H9 (cell line): ENCODE measurements at regions not wholly inside any gene's neighbourhood (a gene's known extent, or its start where the extent isn't known, plus 50 kb on each side); places are given as distances from the start of the nearest gene placed in this dataset.

Experiments used
- DNase-seq: peaks from one replicate; pipeline ENCODE4 v3.0.0-alpha.2; 2017
- H2AFZ ChIP-seq: one replicate; pipeline ENCODE4 v1.6.1; 2013; ENCODE audit warnings: mild to moderate bottlenecking, low read length, control low read depth, moderate library complexity
- H2AK5ac ChIP-seq: 2 replicates; pipeline ENCODE4 v1.6.1; 2013; ENCODE audit warnings: low read length, control low read depth, mixed read lengths; ENCODE audit not compliant: insufficient read length
- H2BK120ac ChIP-seq: one replicate; pipeline ENCODE4 v1.6.1; 2013; ENCODE audit warnings: low read depth, mild to moderate bottlenecking, low read length, control low read depth, inconsistent platforms; ENCODE audit not compliant: poor library complexity, severe bottlenecking
- H2BK12ac ChIP-seq: 2 replicates; pipeline ENCODE4 v1.6.1; 2013; ENCODE audit warnings: low read length, control low read depth, mixed read lengths, low read depth; ENCODE audit not compliant: insufficient read length
- H2BK15ac ChIP-seq: 2 replicates; pipeline ENCODE4 v1.6.1; 2013; ENCODE audit warnings: low read depth, low read length, control low read depth
- H2BK20ac ChIP-seq: one replicate; pipeline ENCODE4 v1.6.1; 2013; ENCODE audit warnings: low read depth, mild to moderate bottlenecking, low read length, control low read depth, inconsistent platforms; ENCODE audit not compliant: poor library complexity, severe bottlenecking
- H2BK5ac ChIP-seq: 2 replicates; pipeline ENCODE4 v1.6.1; 2013; ENCODE audit warnings: low read length, control low read depth, mixed read lengths; ENCODE audit not compliant: insufficient read length
- H3K14ac ChIP-seq: 2 replicates; pipeline ENCODE4 v1.6.1; 2013; ENCODE audit warnings: low read length, control low read depth; ENCODE audit not compliant: insufficient read depth
- H3K18ac ChIP-seq: 2 replicates; pipeline ENCODE4 v1.6.1; 2013; ENCODE audit warnings: low read depth, mild to moderate bottlenecking, mixed read lengths, low read length, control low read depth; ENCODE audit not compliant: insufficient read length
- H3K23ac ChIP-seq: 2 replicates; pipeline ENCODE4 v1.6.1; 2013; ENCODE audit warnings: low read length, control low read depth, mixed read lengths, low read depth; ENCODE audit not compliant: insufficient read length
- H3K23me2 ChIP-seq: 2 replicates; pipeline ENCODE4 v1.6.1; 2013; ENCODE audit warnings: low read depth, mild to moderate bottlenecking, mixed read lengths, low read length, control low read depth; ENCODE audit not compliant: insufficient read length, poor library complexity, severe bottlenecking
- H3K27ac ChIP-seq: 2 replicates; pipeline ENCODE4 v1.5.1; 2013; ENCODE audit warnings: low read length, control low read depth, mixed read lengths, low read depth; ENCODE audit not compliant: insufficient read length
- H3K27me3 ChIP-seq: 2 replicates; pipeline ENCODE4 v1.6.1; 2013; ENCODE audit warnings: low read length, control low read depth, inconsistent platforms; ENCODE audit not compliant: insufficient read depth
- H3K4ac ChIP-seq: 2 replicates; pipeline ENCODE4 v1.6.1; 2013; ENCODE audit warnings: low read depth, mild to moderate bottlenecking, control low read depth, inconsistent platforms, low read length, moderate library complexity
- H3K4me1 ChIP-seq: 2 replicates; pipeline ENCODE4 v1.6.1; 2013; ENCODE audit warnings: low read length, control low read depth, inconsistent platforms; ENCODE audit not compliant: insufficient read depth
- H3K4me2 ChIP-seq: 2 replicates; pipeline ENCODE4 v1.6.1; 2013; ENCODE audit warnings: low read length, control low read depth, mixed read lengths; ENCODE audit not compliant: insufficient read length, insufficient read depth
- H3K56ac ChIP-seq: 2 replicates; pipeline ENCODE4 v1.6.1; 2013; ENCODE audit warnings: low read depth, mild to moderate bottlenecking, mixed read lengths, low read length, control low read depth; ENCODE audit not compliant: insufficient read length
- H3K79me1 ChIP-seq: 2 replicates; pipeline ENCODE4 v1.6.1; 2013; ENCODE audit warnings: low read depth, mild to moderate bottlenecking, moderate library complexity, low read length, control low read depth, inconsistent platforms; ENCODE audit not compliant: insufficient read depth, poor library complexity, severe bottlenecking
- H3K79me2 ChIP-seq: 2 replicates; pipeline ENCODE4 v1.6.1; 2013; ENCODE audit warnings: low read length, control low read depth, inconsistent platforms; ENCODE audit not compliant: insufficient read depth
- H3K9ac ChIP-seq: 2 replicates; pipeline ENCODE4 v1.6.1; 2013; ENCODE audit warnings: low read length, control low read depth, mixed read lengths; ENCODE audit not compliant: insufficient read length; ENCODE audit errors: extremely low read depth
- H3K9me3 ChIP-seq: one replicate; pipeline ENCODE4 v1.6.1; 2013; ENCODE audit warnings: low read depth, low read length, inconsistent platforms; ENCODE audit not compliant: control insufficient read depth
- H3T11ph ChIP-seq: one replicate; pipeline ENCODE4 v1.6.1; 2013; ENCODE audit warnings: mild to moderate bottlenecking, low read length, control low read depth, inconsistent platforms
- H4K20me1 ChIP-seq: one replicate; pipeline ENCODE4 v1.6.1; 2013; ENCODE audit not compliant: control insufficient read depth, insufficient read length, insufficient read depth
- H4K5ac ChIP-seq: 2 replicates; pipeline ENCODE4 v1.6.1; 2013; ENCODE audit warnings: low read depth, mild to moderate bottlenecking, mixed read lengths, low read length, control low read depth; ENCODE audit not compliant: insufficient read length
- H4K8ac ChIP-seq: replicated peaks from 2 replicates; pipeline ENCODE4 v1.6.1; 2013; ENCODE audit warnings: low read length, control low read depth, mixed read lengths, low read depth; ENCODE audit not compliant: insufficient read length
- H4K91ac ChIP-seq: 2 replicates; pipeline ENCODE4 v1.6.1; 2013; ENCODE audit warnings: low read depth, mild to moderate bottlenecking, moderate library complexity, mixed read lengths, low read length, control low read depth; ENCODE audit not compliant: insufficient read length
- H3K27ac Mint-ChIP-seq, 3 experiments: 2 replicates in 2 of 3; 3 replicates in 1 of 3; pipeline ENCODE4 v1.8.0; 2020 to 2021; ENCODE audit warnings: mixed read lengths in 3 of 3, mild to moderate bottlenecking in 1 of 3, moderate library complexity in 1 of 3
- H3K27me3 Mint-ChIP-seq: 2 replicates; pipeline ENCODE4 v1.8.0; 2021; ENCODE audit warnings: low read depth, mild to moderate bottlenecking, moderate library complexity, mixed read lengths
- H3K36me3 Mint-ChIP-seq, 3 experiments: 2 replicates in 2 of 3; 3 replicates in 1 of 3; pipeline ENCODE4 v1.8.0; 2020 to 2021; ENCODE audit warnings: low read depth in 3 of 3, mixed read lengths in 3 of 3; ENCODE audit not compliant: insufficient read depth in 1 of 3
- H3K4me1 Mint-ChIP-seq, 2 experiments: 2 replicates each; pipeline ENCODE4 v1.8.0; 2020; ENCODE audit warnings: mixed read lengths in 2 of 2
- H3K4me3 Mint-ChIP-seq, 2 experiments: 2 replicates in 1 of 2; 3 replicates in 1 of 2; pipeline ENCODE4 v1.8.0; 2020 to 2021; ENCODE audit warnings: mild to moderate bottlenecking in 2 of 2, mixed read lengths in 2 of 2, moderate library complexity in 1 of 2
- H3K9me3 Mint-ChIP-seq, 2 experiments: 2 replicates in 1 of 2; 3 replicates in 1 of 2; pipeline ENCODE4 v1.8.0; 2020; ENCODE audit warnings: mild to moderate bottlenecking in 2 of 2, mixed read lengths in 2 of 2, moderate library complexity in 1 of 2
- CTCF ChIP-seq: fragments of 200-600 bp; sonication (generic); conservative IDR thresholded peaks from 3 replicates; pipeline ENCODE4 v1.8.0; 2021; ENCODE audit warnings: antibody characterized with exemption, mild to moderate bottlenecking
- WGBS: extraction: QIAGEN DNeasy Blood & Tissue Kit; methylation state at CpG from one replicate; pipeline ENCODE4 v1.1.7; 2013; ENCODE audit warnings: missing lambda C conversion rate, low lambda C conversion rate, mixed read lengths; ENCODE audit not compliant: insufficient read length; ENCODE audit errors: extremely low coverage; 5-methylcytosine and 5-hydroxymethylcytosine counted together

- Histone ChIP-seq H2BK5ac (no peak overlapping the region), H3T11ph (no peak overlapping the region), H3K79me1 (no peaks in the 10 kb centered on the region), H3K27ac (no peak overlapping the region), H2BK20ac (no peak overlapping the region), H3K79me2 (no peaks in the 10 kb centered on the region), H3K4me1 (no peaks in the 10 kb centered on the region), H3K14ac (no peak overlapping the region), H4K8ac (no peak overlapping the region), H2BK15ac (no peak overlapping the region), H3K56ac (no peak overlapping the region), H2AK5ac (no peak overlapping the region), H3K27me3 (no peaks in the 10 kb centered on the region), H2BK12ac (no peak overlapping the region), H3K4me2 (no peak overlapping the region), H2BK120ac (no peak overlapping the region), H4K91ac (no peak overlapping the region), H4K20me1 (no peaks in the 10 kb centered on the region), H3K4ac (no peak overlapping the region), H3K23me2 (no peaks in the 10 kb centered on the region), H3K23ac (no peak overlapping the region), H3K9ac (no peak overlapping the region), H3K18ac (no peak overlapping the region), H3K9me3 (no peaks in the 10 kb centered on the region), H2AFZ (no peak overlapping the region), H4K5ac (no peak overlapping the region)
- no peak for DNase-seq
- WGBS: no CpG with 5 or more reads among the region's 2 CpGs
- Mint-ChIP-seq H3K4me3 (no peak overlapping the region), H3K36me3 (no peaks in the 10 kb centered on the region), H3K4me1 (no peaks in the 10 kb centered on the region), H3K9me3 (no peaks in the 10 kb centered on the region), H3K27me3 (no peaks in the 10 kb centered on the region), H3K27ac (no peak overlapping the region)
- no peak for TF ChIP-seq CTCF
Observed at GRCh38 chr11:41878095-41878494, 418.6 kb upstream of the LRRC4C start.
